Activated T-helper 17 cell treated with anti-CD3 and anti-CD28 coated beads, Interleukin-2, amount 50 U/mL, for 72 hours (primary cell): ENCODE measurements at regions not wholly inside any gene's neighbourhood (a gene's known extent, or its start where the extent isn't known, plus 50 kb on each side); places are given as distances from the start of the nearest gene placed in this dataset.

Source experiments
- ATAC-seq: fragments of 150-1000 bp; cut with Tn5 transposase; replicated peaks from 2 replicates; pipeline ENCODE4 v1.10.0; 2021; ENCODE audit warnings: mild to moderate bottlenecking, moderate library complexity
- H3K27ac Mint-ChIP-seq: one replicate; pipeline ENCODE4 v1.8.0; 2022; ENCODE audit warnings: mixed read lengths
- H3K27me3 Mint-ChIP-seq: one replicate; pipeline ENCODE4 v1.8.0; 2022; ENCODE audit warnings: mixed read lengths
- H3K36me3 Mint-ChIP-seq: one replicate; pipeline ENCODE4 v1.8.0; 2022; ENCODE audit warnings: low read depth, mild to moderate bottlenecking, mixed read lengths
- H3K4me1 Mint-ChIP-seq: one replicate; pipeline ENCODE4 v1.8.0; 2022; ENCODE audit warnings: mixed read lengths
- H3K4me3 Mint-ChIP-seq: one replicate; pipeline ENCODE4 v1.8.0; 2022; ENCODE audit warnings: mild to moderate bottlenecking, mixed read lengths
- H3K9me3 Mint-ChIP-seq: one replicate; pipeline ENCODE4 v1.8.0; 2022; ENCODE audit warnings: mixed read lengths

- ATAC-seq, result no peak
- no peaks in the 10 kb centered on the region for H3K4me1 Mint-ChIP-seq
- no peaks in the 10 kb centered on the region for H3K9me3 Mint-ChIP-seq
- H3K4me3 Mint-ChIP-seq, result no peak overlapping the region
- H3K36me3 Mint-ChIP-seq, result no peaks in the 10 kb centered on the region
- no peaks in the 10 kb centered on the region for H3K27me3 Mint-ChIP-seq
- H3K27ac Mint-ChIP-seq, result no peak overlapping the region
These were observed 248.1 kb downstream of the HS3ST3A1 start for GRCh38 chr17:13353590-13353989.

- Mint-ChIP-seq H3K27ac (no peak overlapping the region), H3K9me3 (no peaks in the 10 kb centered on the region), H3K4me1 (no peaks in the 10 kb centered on the region), H3K36me3 (no peaks in the 10 kb centered on the region), H3K27me3 (no peaks in the 10 kb centered on the region), H3K4me3 (no peak overlapping the region)
- no peak for ATAC-seq
These were observed 248.8 kb downstream of the HS3ST3A1 start for GRCh38 chr17:13352747-13353415.

GRCh38 chr17:13351046-13351445, 250.7 kb downstream of the HS3ST3A1 start:
- no peak overlapping the region for H3K4me3 Mint-ChIP-seq
- peaks cover 5% of the 10 kb centered on the region for H3K4me1 Mint-ChIP-seq
- peaks cover 3% of the 10 kb centered on the region for H3K9me3 Mint-ChIP-seq
- no peaks in the 10 kb centered on the region for H3K27me3 Mint-ChIP-seq
- H3K36me3 Mint-ChIP-seq, result no peaks in the 10 kb centered on the region
- no peak overlapping the region for H3K27ac Mint-ChIP-seq
- ATAC-seq, result no peak

GRCh38 chr17:13350466-13350865, 251.3 kb downstream of the HS3ST3A1 start:
- Mint-ChIP-seq H3K9me3 (peaks cover 3% of the 10 kb centered on the region), H3K27ac (no peak overlapping the region), H3K36me3 (no peaks in the 10 kb centered on the region), H3K4me1 (peaks cover 5% of the 10 kb centered on the region), H3K27me3 (no peaks in the 10 kb centered on the region), H3K4me3 (no peak overlapping the region)
- ATAC-seq, result no peak

GRCh38 chr17:13346996-13347762, 254.6 kb downstream of the HS3ST3A1 start:
- ATAC-seq, result peak; percentile 84
- H3K9me3 Mint-ChIP-seq, result peaks cover 3% of the 10 kb centered on the region
- no peaks in the 10 kb centered on the region for H3K27me3 Mint-ChIP-seq
- H3K27ac Mint-ChIP-seq, result peak overlapping the region; percentile 86
- H3K36me3 Mint-ChIP-seq, result no peaks in the 10 kb centered on the region
- H3K4me3 Mint-ChIP-seq, result peak overlapping the region; percentile 34
- H3K4me1 Mint-ChIP-seq, result peaks cover 5% of the 10 kb centered on the region

- ATAC-seq, result no peak
- peaks cover 3% of the 10 kb centered on the region for H3K9me3 Mint-ChIP-seq
- peak overlapping the region; percentile 34 for H3K4me3 Mint-ChIP-seq
- H3K27me3 Mint-ChIP-seq, result no peaks in the 10 kb centered on the region
- no peaks in the 10 kb centered on the region for H3K36me3 Mint-ChIP-seq
- H3K4me1 Mint-ChIP-seq, result peaks cover 5% of the 10 kb centered on the region
- peak overlapping the region; percentile 77 for H3K27ac Mint-ChIP-seq
These were observed 255.1 kb downstream of the HS3ST3A1 start for GRCh38 chr17:13346592-13346991.

GRCh38 chr17:13346081-13346533, 255.6 kb downstream of the HS3ST3A1 start:
- peak overlapping the region; percentile 77 for H3K27ac Mint-ChIP-seq
- peak; percentile 60 for ATAC-seq
- peaks cover 5% of the 10 kb centered on the region for H3K4me1 Mint-ChIP-seq
- peaks cover 3% of the 10 kb centered on the region for H3K9me3 Mint-ChIP-seq
- H3K4me3 Mint-ChIP-seq, result peak overlapping the region; percentile 34
- H3K36me3 Mint-ChIP-seq, result no peaks in the 10 kb centered on the region
- H3K27me3 Mint-ChIP-seq, result no peaks in the 10 kb centered on the region

GRCh38 chr17:13338421-13338820, 263.3 kb downstream of the HS3ST3A1 start:
- peaks cover 12% of the 10 kb centered on the region for H3K27me3 Mint-ChIP-seq
- H3K9me3 Mint-ChIP-seq, result peaks cover under 1% of the 10 kb centered on the region
- H3K4me1 Mint-ChIP-seq, result no peaks in the 10 kb centered on the region
- no peak overlapping the region for H3K4me3 Mint-ChIP-seq
- no peaks in the 10 kb centered on the region for H3K36me3 Mint-ChIP-seq
- no peak overlapping the region for H3K27ac Mint-ChIP-seq
- ATAC-seq, result no peak

- Mint-ChIP-seq H3K36me3 (no peaks in the 10 kb centered on the region), H3K27me3 (peaks cover 17% of the 10 kb centered on the region), H3K27ac (no peak overlapping the region), H3K9me3 (peaks cover 4% of the 10 kb centered on the region), H3K4me1 (no peaks in the 10 kb centered on the region), H3K4me3 (no peak overlapping the region)
- no peak for ATAC-seq
These were observed 263.8 kb downstream of the HS3ST3A1 start for GRCh38 chr17:13337864-13338371.

GRCh38 chr17:13337151-13337550, 264.6 kb downstream of the HS3ST3A1 start:
- Mint-ChIP-seq H3K27ac (no peak overlapping the region), H3K4me1 (no peaks in the 10 kb centered on the region), H3K4me3 (no peak overlapping the region), H3K9me3 (peaks cover 4% of the 10 kb centered on the region), H3K27me3 (peaks cover 20% of the 10 kb centered on the region), H3K36me3 (no peaks in the 10 kb centered on the region)
- ATAC-seq, result no peak

GRCh38 chr17:13334374-13334773, 267.4 kb downstream of the HS3ST3A1 start:
- H3K4me3 Mint-ChIP-seq, result no peak overlapping the region
- no peaks in the 10 kb centered on the region for H3K4me1 Mint-ChIP-seq
- H3K27me3 Mint-ChIP-seq, result peaks cover 15% of the 10 kb centered on the region
- peaks cover 4% of the 10 kb centered on the region for H3K9me3 Mint-ChIP-seq
- no peaks in the 10 kb centered on the region for H3K36me3 Mint-ChIP-seq
- no peak overlapping the region for H3K27ac Mint-ChIP-seq
- no peak for ATAC-seq

GRCh38 chr17:13333661-13334060, 268.1 kb downstream of the HS3ST3A1 start:
- H3K4me3 Mint-ChIP-seq, result no peak overlapping the region
- peaks cover 4% of the 10 kb centered on the region for H3K9me3 Mint-ChIP-seq
- no peak overlapping the region for H3K27ac Mint-ChIP-seq
- H3K4me1 Mint-ChIP-seq, result no peaks in the 10 kb centered on the region
- peaks cover 15% of the 10 kb centered on the region for H3K27me3 Mint-ChIP-seq
- ATAC-seq, result no peak
- H3K36me3 Mint-ChIP-seq, result no peaks in the 10 kb centered on the region

GRCh38 chr17:13332207-13332606, 269.5 kb downstream of the HS3ST3A1 start:
- peaks cover 4% of the 10 kb centered on the region for H3K9me3 Mint-ChIP-seq
- no peak for ATAC-seq
- no peaks in the 10 kb centered on the region for H3K4me1 Mint-ChIP-seq
- H3K4me3 Mint-ChIP-seq, result no peak overlapping the region
- H3K36me3 Mint-ChIP-seq, result no peaks in the 10 kb centered on the region
- no peak overlapping the region for H3K27ac Mint-ChIP-seq
- H3K27me3 Mint-ChIP-seq, result peaks cover 18% of the 10 kb centered on the region

- Mint-ChIP-seq H3K27ac (no peak overlapping the region), H3K4me3 (no peak overlapping the region), H3K4me1 (no peaks in the 10 kb centered on the region), H3K9me3 (peaks cover 4% of the 10 kb centered on the region), H3K36me3 (no peaks in the 10 kb centered on the region), H3K27me3 (peaks cover 23% of the 10 kb centered on the region)
- ATAC-seq, result no peak
These were observed 272.3 kb downstream of the HS3ST3A1 start for GRCh38 chr17:13329421-13329820.

- Mint-ChIP-seq H3K9me3 (no peaks in the 10 kb centered on the region), H3K4me3 (no peak overlapping the region), H3K4me1 (no peaks in the 10 kb centered on the region), H3K27ac (no peak overlapping the region), H3K36me3 (no peaks in the 10 kb centered on the region), H3K27me3 (peaks cover 16% of the 10 kb centered on the region)
- ATAC-seq, result no peak
These were observed 277.7 kb downstream of the HS3ST3A1 start for GRCh38 chr17:13323990-13324389.
